ENCODE measurements at regions not wholly inside any gene's neighbourhood (a gene's known extent, or its start where the extent isn't known, plus 50 kb on each side); places are given as distances from the start of the nearest gene placed in this dataset.

GRCh38 chr16:65919145-65919985 is 447.1 kb upstream of the CDH5 start:
- BruUV-seq (replicated peaks) = no TSS peak
- CTCF ChIA-PET = no interaction called here
- H2AFZ ChIP-seq (ENCODE audit: low read length) = no peak overlapping the region

GRCh38 chr16:65917466-65917865 is 449.0 kb upstream of the CDH5 start:
- Histone ChIP-seq H3F3A (ENCODE audit: low read length, unreplicated experiment) (no peaks in the 10 kb centered on the region), H3K36me3 (ENCODE audit: low read depth, low read length) (no peaks in the 10 kb centered on the region), H4K20me1 (ENCODE audit: low read length) (no peaks in the 10 kb centered on the region), H3K27ac (ENCODE audit: low read length) (no peak overlapping the region), H3K4me1 (ENCODE audit: insufficient read depth, low read length) (no peaks in the 10 kb centered on the region), H3K79me2 (ENCODE audit: low read length) (no peaks in the 10 kb centered on the region), H3K9ac (ENCODE audit: low read length) (no peak overlapping the region), H3K4me3 (ENCODE audit: low read length) (no peak overlapping the region), H2AFZ (ENCODE audit: low read length) (no peak overlapping the region), H3K4me2 (ENCODE audit: low read length) (no peak overlapping the region), H3K9me3 (ENCODE audit: low read length) (no peaks in the 10 kb centered on the region), H3K27me3 (ENCODE audit: low read length) (no peaks in the 10 kb centered on the region), H3K9me2 (replicated peaks; ENCODE audit: low read length) (no peaks in the 10 kb centered on the region)
- ATAC-seq (no peak), DNase-seq (no peak)
- intact Hi-C loops (cut with micrococcal nuclease) = no loop called here
- POLR2A ChIA-PET (ENCODE audit: unreplicated experiment) = no interaction called here
- TF ChIP-seq EZH2phosphoT487 (IDR thresholded peaks at IDR 0.05; ENCODE audit: borderline replicate concordance, low read length) (no peak), EZH2 (IDR thresholded peaks at IDR 0.05; ENCODE audit: low read length, unreplicated experiment) (no peak), CTCF (conservative IDR thresholded peaks at IDR 0.05; ENCODE audit: low read depth, low read length) (no peak)
- CTCF ChIA-PET = no interaction called here
- no TSS peak for BruUV-seq (replicated peaks)

More at GRCh38 chr16:65919145-65919985, 447.1 kb upstream of the CDH5 start:
- ATAC-seq (no peak), DNase-seq (no peak)
- Histone ChIP-seq H3K4me2 (ENCODE audit: low read length) (no peak overlapping the region), H3K27ac (ENCODE audit: low read length) (no peak overlapping the region), H3K4me3 (ENCODE audit: low read length) (no peak overlapping the region), H3K4me1 (ENCODE audit: insufficient read depth, low read length) (peaks cover 11% of the 10 kb centered on the region; the same call in 1 of the 2 replicates), H3K9me3 (ENCODE audit: low read length) (no peaks in the 10 kb centered on the region), H3K9ac (ENCODE audit: low read length) (no peak overlapping the region), H3F3A (ENCODE audit: low read length, unreplicated experiment) (no peaks in the 10 kb centered on the region), H4K20me1 (ENCODE audit: low read length) (no peaks in the 10 kb centered on the region), H3K9me2 (replicated peaks; ENCODE audit: low read length) (no peaks in the 10 kb centered on the region), H3K79me2 (ENCODE audit: low read length) (no peaks in the 10 kb centered on the region), H3K36me3 (ENCODE audit: low read depth, low read length) (no peaks in the 10 kb centered on the region), H3K27me3 (ENCODE audit: low read length) (no peaks in the 10 kb centered on the region)
- intact Hi-C loops (cut with micrococcal nuclease) = no loop called here
- POLR2A ChIA-PET (ENCODE audit: unreplicated experiment) = no interaction called here
- TF ChIP-seq CTCF (conservative IDR thresholded peaks at IDR 0.05; ENCODE audit: low read depth, low read length) (no peak), EZH2phosphoT487 (IDR thresholded peaks at IDR 0.05; ENCODE audit: borderline replicate concordance, low read length) (no peak)

- H3K36me3 ChIP-seq (ENCODE audit: low read depth, low read length) = no peaks in the 10 kb centered on the region
- H3K9me2 ChIP-seq (replicated peaks; ENCODE audit: low read length) = no peaks in the 10 kb centered on the region
- DNase-seq = no peak
- H3K4me3 ChIP-seq (ENCODE audit: low read length) = no peak overlapping the region
- no peaks in the 10 kb centered on the region for H4K20me1 ChIP-seq (ENCODE audit: low read length)
- H3K27me3 ChIP-seq (ENCODE audit: low read length) = no peaks in the 10 kb centered on the region
- no TSS peak for BruUV-seq (replicated peaks)
- no peaks in the 10 kb centered on the region for H3F3A ChIP-seq (ENCODE audit: low read length, unreplicated experiment)
- TF ChIP-seq EZH2phosphoT487 (IDR thresholded peaks at IDR 0.05; ENCODE audit: borderline replicate concordance, low read length) = no peak
- TF ChIP-seq EZH2 (IDR thresholded peaks at IDR 0.05; ENCODE audit: low read length, unreplicated experiment) = no peak
- TF ChIP-seq CTCF (conservative IDR thresholded peaks at IDR 0.05; ENCODE audit: low read depth, low read length) = no peak
- ATAC-seq = no peak
- no peaks in the 10 kb centered on the region for H3K4me1 ChIP-seq (ENCODE audit: insufficient read depth, low read length)
- no peak overlapping the region for H2AFZ ChIP-seq (ENCODE audit: low read length)
- no peak overlapping the region for H3K9ac ChIP-seq (ENCODE audit: low read length)
- no peak overlapping the region for H3K27ac ChIP-seq (ENCODE audit: low read length)
- ChIA-PET CTCF (no interaction called here), POLR2A (ENCODE audit: unreplicated experiment) (no interaction called here)
- H3K4me2 ChIP-seq (ENCODE audit: low read length) = no peak overlapping the region
- no peaks in the 10 kb centered on the region for H3K79me2 ChIP-seq (ENCODE audit: low read length)
- H3K9me3 ChIP-seq (ENCODE audit: low read length) = no peaks in the 10 kb centered on the region
- intact Hi-C loops (cut with micrococcal nuclease) = no loop called here
Observed at GRCh38 chr16:65916995-65917394, 449.5 kb upstream of the CDH5 start.
